Thyroid gland (tissue), 4 donors: ENCODE measurements at regions not wholly inside any gene's neighbourhood (a gene's known extent, or its start where the extent isn't known, plus 50 kb on each side); places are given as distances from the start of the nearest gene placed in this dataset.

Source experiments
- DNase-seq, 2 donors: peaks; one replicate each; pipeline ENCODE4 v3.0.0-alpha.2; 2019
- H3K27ac ChIP-seq, 3 donors: fragments of 200-600 bp; sonication (generic); 1 replicate in 2 of 3; 2 replicates in 1 of 3; pipeline ENCODE4 v1.5.1; 2016 to 2019; ENCODE audit warnings: mild to moderate bottlenecking in 1 of 3, moderate library complexity in 1 of 3
- H3K27me3 ChIP-seq: fragments of 200-600 bp; sonication (generic); one replicate; pipeline ENCODE4 v1.5.1; 2019
- H3K36me3 ChIP-seq, 2 donors: fragments of 200-600 bp; sonication (generic); one replicate each; pipeline ENCODE4 v1.5.1; 2016 to 2019
- H3K4me1 ChIP-seq, 2 donors: fragments of 200-600 bp; sonication (generic); one replicate each; pipeline ENCODE4 v1.5.1; 2017 to 2019
- H3K4me3 ChIP-seq, 3 donors: fragments of 200-600 bp; sonication (generic); replicated peaks in 1 of 3; 1 replicate in 2 of 3; 2 replicates in 1 of 3; pipeline ENCODE4 v1.5.1; 2016; ENCODE audit warnings: mild to moderate bottlenecking in 1 of 3
- H3K9me3 ChIP-seq: fragments of 200-600 bp; sonication (generic); one replicate; pipeline ENCODE4 v1.5.1; 2017
- POLR2A ChIP-seq, 2 donors: fragments of 450-650 bp; IDR thresholded peaks; one replicate each; pipeline ENCODE4 v1.6.1; 2017; ENCODE audit warnings: antibody characterized with exemption in 2 of 2, mild to moderate bottlenecking in 2 of 2, moderate library complexity in 1 of 2
- WGBS, 2 donors: methylation state at CpG; one replicate each; pipeline ENCODE4 v1.1.5; 2017; 5-methylcytosine and 5-hydroxymethylcytosine counted together
- intact Hi-C: fragments of 100-400 bp; cut with DNase I; formaldehyde crosslinking; loops from one replicate; pipeline ENCODE4 v1.15.1; 2023
- TF ChIP-seq, protein P1 (sequence below), 6 experiments: fragments of 200-600 bp in 3 of 6; fragments of 450-650 bp in 3 of 6; sonication (generic) in 3 of 6; IDR thresholded peaks; one replicate each; pipeline ENCODE4 v1.5.1; 2016 to 2019; ENCODE audit warnings: antibody characterized with exemption in 6 of 6, mild to moderate bottlenecking in 2 of 6, inconsistent platforms in 1 of 6, moderate library complexity in 1 of 6

DNA sequence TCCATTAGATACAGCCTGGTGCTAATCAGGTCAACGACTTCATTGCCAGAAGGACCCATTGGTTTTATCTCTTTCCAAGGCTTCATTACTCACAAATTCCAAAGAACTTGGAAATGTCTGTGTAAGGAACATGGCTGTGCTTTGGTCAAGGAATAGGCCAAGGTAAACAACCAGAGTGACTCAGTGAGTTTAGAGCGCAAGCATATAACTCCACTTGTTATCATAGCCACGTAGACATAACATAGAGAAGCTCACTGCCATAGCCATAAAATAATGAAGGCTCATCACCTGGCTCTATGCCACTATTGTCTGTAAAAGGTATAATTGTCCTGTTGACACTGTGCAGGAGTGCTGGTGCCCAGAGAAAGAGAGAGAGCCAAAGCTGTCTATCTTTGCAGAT, 139.3 kb upstream of the PLCXD3 start:
- no peak for DNase-seq
- H3K27me3 ChIP-seq = no peaks in the 10 kb centered on the region
- no peak overlapping the region for H3K4me3 ChIP-seq
- 64 to 67% methylated on average over 3 of the region's 3 CpGs for WGBS, 2 donors
- H3K4me1 ChIP-seq = no peaks in the 10 kb centered on the region
- H3K9me3 ChIP-seq = no peaks in the 10 kb centered on the region
- TF ChIP-seq POLR2A (IDR thresholded peaks at IDR 0.05) = no peak
- TF ChIP-seq, protein P1, sequence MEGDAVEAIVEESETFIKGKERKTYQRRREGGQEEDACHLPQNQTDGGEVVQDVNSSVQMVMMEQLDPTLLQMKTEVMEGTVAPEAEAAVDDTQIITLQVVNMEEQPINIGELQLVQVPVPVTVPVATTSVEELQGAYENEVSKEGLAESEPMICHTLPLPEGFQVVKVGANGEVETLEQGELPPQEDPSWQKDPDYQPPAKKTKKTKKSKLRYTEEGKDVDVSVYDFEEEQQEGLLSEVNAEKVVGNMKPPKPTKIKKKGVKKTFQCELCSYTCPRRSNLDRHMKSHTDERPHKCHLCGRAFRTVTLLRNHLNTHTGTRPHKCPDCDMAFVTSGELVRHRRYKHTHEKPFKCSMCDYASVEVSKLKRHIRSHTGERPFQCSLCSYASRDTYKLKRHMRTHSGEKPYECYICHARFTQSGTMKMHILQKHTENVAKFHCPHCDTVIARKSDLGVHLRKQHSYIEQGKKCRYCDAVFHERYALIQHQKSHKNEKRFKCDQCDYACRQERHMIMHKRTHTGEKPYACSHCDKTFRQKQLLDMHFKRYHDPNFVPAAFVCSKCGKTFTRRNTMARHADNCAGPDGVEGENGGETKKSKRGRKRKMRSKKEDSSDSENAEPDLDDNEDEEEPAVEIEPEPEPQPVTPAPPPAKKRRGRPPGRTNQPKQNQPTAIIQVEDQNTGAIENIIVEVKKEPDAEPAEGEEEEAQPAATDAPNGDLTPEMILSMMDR (IDR thresholded peaks at IDR 0.05) = no peak
- H3K27ac ChIP-seq = no peak overlapping the region
- intact Hi-C loops = no loop called here
- H3K36me3 ChIP-seq = no peaks in the 10 kb centered on the region

DNA sequence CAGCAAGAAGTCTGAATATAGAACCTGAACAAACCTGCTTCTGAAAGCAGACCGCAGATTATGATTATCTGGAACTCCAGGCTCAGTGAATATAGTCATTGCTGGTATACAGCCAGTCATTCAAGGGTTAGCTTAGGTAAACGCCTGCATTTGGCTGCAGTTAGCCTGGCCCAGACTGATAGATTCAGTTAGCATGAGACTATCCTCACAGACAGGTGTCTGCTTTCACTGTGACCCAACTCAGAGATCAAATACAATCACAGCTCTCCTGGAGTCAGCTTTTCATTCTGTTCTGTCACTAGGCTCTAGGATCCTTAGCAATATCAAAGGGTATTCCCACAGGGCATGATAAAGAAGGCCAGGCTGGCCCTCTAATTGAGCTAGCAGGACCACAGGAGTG, 138.6 kb upstream of the PLCXD3 start:
- DNase-seq = no peak
- intact Hi-C loops = no loop called here
- no peaks in the 10 kb centered on the region for H3K36me3 ChIP-seq
- no peak overlapping the region for H3K4me3 ChIP-seq
- no peaks in the 10 kb centered on the region for H3K4me1 ChIP-seq
- WGBS, 2 donors = 26 to 30% methylated on average over 2 of the region's 2 CpGs
- TF ChIP-seq POLR2A (IDR thresholded peaks at IDR 0.05) = no peak
- TF ChIP-seq, protein P1 (IDR thresholded peaks at IDR 0.05) = no peak
- H3K27ac ChIP-seq = no peak overlapping the region
- no peaks in the 10 kb centered on the region for H3K27me3 ChIP-seq
- no peaks in the 10 kb centered on the region for H3K9me3 ChIP-seq

DNA sequence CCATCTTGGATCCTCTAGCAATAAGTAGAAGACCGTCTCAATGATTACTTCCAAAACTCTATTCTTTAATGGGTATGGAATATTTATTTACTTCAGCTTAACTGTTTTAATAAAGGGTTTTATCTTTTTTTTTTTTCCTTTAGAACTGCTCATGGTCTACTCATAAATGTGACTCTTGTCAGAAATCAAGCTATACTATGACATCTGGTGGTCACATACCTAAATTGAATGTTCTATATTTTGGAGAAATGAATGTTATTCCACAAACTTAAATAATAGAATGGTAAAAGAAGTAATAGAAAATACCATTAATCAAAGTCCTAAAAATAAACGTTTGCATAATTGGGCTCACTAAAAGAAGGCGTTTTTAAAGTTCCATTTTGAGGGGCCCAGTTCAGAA, 131.2 kb upstream of the PLCXD3 start:
- DNase-seq = no peak
- intact Hi-C loops = no loop called here
- no peaks in the 10 kb centered on the region for H3K9me3 ChIP-seq
- H3K27me3 ChIP-seq = no peaks in the 10 kb centered on the region
- TF ChIP-seq POLR2A (IDR thresholded peaks at IDR 0.05) = no peak
- WGBS, 2 donors = 55 to 62% methylated on average over 3 of the region's 3 CpGs
- H3K4me1 ChIP-seq = no peaks in the 10 kb centered on the region
- H3K27ac ChIP-seq = no peak overlapping the region
- no peak overlapping the region for H3K4me3 ChIP-seq
- no peaks in the 10 kb centered on the region for H3K36me3 ChIP-seq

DNA sequence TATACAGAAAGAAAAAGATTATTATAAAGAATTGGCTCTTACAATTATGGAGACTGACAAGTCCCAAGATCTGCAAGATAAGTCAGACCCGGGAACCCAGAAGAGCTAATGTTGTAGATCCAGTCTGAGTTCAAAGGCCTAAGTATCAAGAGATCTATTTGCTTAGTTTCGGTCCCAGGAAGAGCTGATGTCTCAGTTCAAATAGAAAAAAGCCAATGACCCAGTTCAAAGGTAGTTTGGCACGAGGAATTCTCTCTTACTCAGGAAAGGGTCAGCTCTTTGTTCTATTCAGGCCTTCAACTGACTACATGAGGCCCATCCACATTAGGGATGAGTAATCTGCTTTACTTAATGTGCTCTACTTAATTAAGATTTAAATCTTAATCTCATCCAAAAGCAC, 128.3 kb upstream of the PLCXD3 start:
- H3K27me3 ChIP-seq = no peaks in the 10 kb centered on the region
- H3K4me1 ChIP-seq = no peaks in the 10 kb centered on the region
- 82 to 83% methylated on average over 3 of the region's 3 CpGs for WGBS, 2 donors
- H3K9me3 ChIP-seq = no peaks in the 10 kb centered on the region
- H3K36me3 ChIP-seq = no peaks in the 10 kb centered on the region
- H3K27ac ChIP-seq = no peak overlapping the region
- intact Hi-C loops = no loop called here
- TF ChIP-seq POLR2A (IDR thresholded peaks at IDR 0.05) = no peak
- TF ChIP-seq, protein P1 (IDR thresholded peaks at IDR 0.05) = no peak
- H3K4me3 ChIP-seq = no peak overlapping the region
- no peak for DNase-seq

GRCh38 chr5:41637869-41638268, 127.5 kb upstream of the PLCXD3 start:
- TF ChIP-seq, protein P1 (IDR thresholded peaks at IDR 0.05) = no peak
- TF ChIP-seq POLR2A (IDR thresholded peaks at IDR 0.05) = no peak

DNA sequence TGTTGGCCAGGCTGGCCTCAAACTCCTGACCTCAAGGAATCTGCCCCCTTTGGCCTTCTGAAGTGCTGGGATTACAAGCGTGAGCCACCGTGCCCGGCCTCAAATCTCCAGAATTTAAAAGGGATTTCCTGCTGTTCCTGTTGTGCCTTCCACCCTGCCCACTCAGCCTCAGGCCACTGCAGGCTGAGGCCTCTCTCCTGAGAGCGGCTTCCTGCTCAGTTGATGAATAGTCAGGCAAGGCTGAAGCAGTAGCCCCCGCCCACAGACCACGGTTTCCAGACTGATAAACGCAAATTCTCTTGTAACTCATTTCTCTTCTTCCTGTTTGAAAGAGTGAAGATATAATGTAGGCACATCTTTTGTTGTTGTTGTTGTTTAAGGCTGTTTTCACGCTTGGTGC, 127.0 kb upstream of the PLCXD3 start:
- H3K4me3 ChIP-seq = no peak overlapping the region
- H3K4me1 ChIP-seq = no peaks in the 10 kb centered on the region
- no peak overlapping the region for H3K27ac ChIP-seq
- TF ChIP-seq, protein P1 (IDR thresholded peaks at IDR 0.05) = no peak
- no peak for TF ChIP-seq POLR2A (IDR thresholded peaks at IDR 0.05)
- 70 to 79% methylated on average over 8 of the region's 8 CpGs for WGBS, 2 donors
- H3K9me3 ChIP-seq = no peaks in the 10 kb centered on the region
- no peak for DNase-seq
- H3K36me3 ChIP-seq = no peaks in the 10 kb centered on the region
- H3K27me3 ChIP-seq = no peaks in the 10 kb centered on the region
- intact Hi-C loops = no loop called here

More at GRCh38 chr5:41637869-41638268, 127.5 kb upstream of the PLCXD3 start:
- no peak overlapping the region for H3K4me3 ChIP-seq
- no peak for DNase-seq
- no peaks in the 10 kb centered on the region for H3K4me1 ChIP-seq
- H3K36me3 ChIP-seq = no peaks in the 10 kb centered on the region
- no peaks in the 10 kb centered on the region for H3K27me3 ChIP-seq
- no peak overlapping the region for H3K27ac ChIP-seq
- WGBS, 2 donors = 81 to 86% methylated on average over 4 of the region's 4 CpGs
- intact Hi-C loops = no loop called here
- H3K9me3 ChIP-seq = no peaks in the 10 kb centered on the region
